ENCODE measurements at regions not wholly inside any gene's neighbourhood (a gene's known extent, or its start where the extent isn't known, plus 50 kb on each side); places are given as distances from the start of the nearest gene placed in this dataset.

- WGBS (ENCODE audit: insufficient coverage, low coverage, missing lambda C conversion rate) = 0% methylated on average over 4 of the region's 4 CpGs
- H3K9ac ChIP-seq (ENCODE audit: insufficient read depth in 1 of 2, low read depth in 2 of 2, low read length in 2 of 2) = no peak overlapping the region
- no peaks in the 10 kb centered on the region for H3K9me3 ChIP-seq (replicated peaks; ENCODE audit: control insufficient read depth, insufficient read depth, low read depth, low read length)
- no peaks in the 10 kb centered on the region for H3K9me1 ChIP-seq (ENCODE audit: control insufficient read depth, insufficient read depth, low read length)
- in situ Hi-C loops (cut with MboI) = no loop called here
- no peak overlapping the region for H3K4me3 ChIP-seq
- FAIRE-seq (no peak), DNase-seq (ENCODE audit: extremely low read depth in 1 of 4, low spot score in 3 of 4) (no peak), ATAC-seq (no peak)
- ChIA-PET CTCF (ENCODE audit: low intra/inter-chr PET ratio) (no interaction called here), POLR2A (no interaction called here)
- H3K79me2 ChIP-seq (ENCODE audit: control insufficient read depth, insufficient read depth, low read length) = no peaks in the 10 kb centered on the region
- no peaks in the 10 kb centered on the region for H3K27me3 ChIP-seq (ENCODE audit: control insufficient read depth in 2 of 2, insufficient read depth in 2 of 2, low read length in 2 of 2)
- BruUV-seq (replicated peaks) = no TSS peak
- H4K20me1 ChIP-seq (replicated peaks; ENCODE audit: control insufficient read depth, insufficient read depth, low read length) = no peaks in the 10 kb centered on the region
- H3K36me3 ChIP-seq (ENCODE audit: control insufficient read depth, insufficient read depth, low read length) = no peaks in the 10 kb centered on the region
- H3K27ac ChIP-seq (ENCODE audit: extremely low read depth, low read depth, low read length) = no peak overlapping the region
- no peak for TF ChIP-seq PKNOX1 (IDR thresholded peaks at IDR 0.05)
- TF ChIP-seq, protein P1, sequence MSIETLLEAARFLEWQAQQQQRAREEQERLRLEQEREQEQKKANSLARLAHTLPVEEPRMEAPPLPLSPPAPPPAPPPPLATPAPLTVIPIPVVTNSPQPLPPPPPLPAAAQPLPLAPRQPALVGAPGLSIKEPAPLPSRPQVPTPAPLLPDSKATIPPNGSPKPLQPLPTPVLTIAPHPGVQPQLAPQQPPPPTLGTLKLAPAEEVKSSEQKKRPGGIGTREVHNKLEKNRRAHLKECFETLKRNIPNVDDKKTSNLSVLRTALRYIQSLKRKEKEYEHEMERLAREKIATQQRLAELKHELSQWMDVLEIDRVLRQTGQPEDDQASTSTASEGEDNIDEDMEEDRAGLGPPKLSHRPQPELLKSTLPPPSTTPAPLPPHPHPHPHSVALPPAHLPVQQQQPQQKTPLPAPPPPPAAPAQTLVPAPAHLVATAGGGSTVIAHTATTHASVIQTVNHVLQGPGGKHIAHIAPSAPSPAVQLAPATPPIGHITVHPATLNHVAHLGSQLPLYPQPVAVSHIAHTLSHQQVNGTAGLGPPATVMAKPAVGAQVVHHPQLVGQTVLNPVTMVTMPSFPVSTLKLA (conservative IDR thresholded peaks at IDR 0.05) = no peak
- no peak for TF ChIP-seq EGR1 (conservative IDR thresholded peaks at IDR 0.05)
- TF ChIP-seq BMI1 (IDR thresholded peaks at IDR 0.05; ENCODE audit: low read length) = no peak
- TF ChIP-seq BRF2 (IDR thresholded peaks at IDR 0.05; ENCODE audit: borderline replicate concordance, insufficient read depth, insufficient read length) = no peak
- no peak for TF ChIP-seq KAT8 (IDR thresholded peaks at IDR 0.05; ENCODE audit: low read depth)
- TF ChIP-seq TSC22D4 (tag; IDR thresholded peaks at IDR 0.05) = no peak
- no peak for TF ChIP-seq POU5F1 (IDR thresholded peaks at IDR 0.05; ENCODE audit: borderline replicate concordance, low read depth, low read length, partially characterized antibody)
- TF ChIP-seq LEF1 (IDR thresholded peaks at IDR 0.05) = no peak
- no peak for TF ChIP-seq ZNF165 (CRISPR knock-in tag; IDR thresholded peaks at IDR 0.05; ENCODE audit: borderline replicate concordance)
- TF ChIP-seq CEBPG (CRISPR knock-in tag; IDR thresholded peaks at IDR 0.05) = no peak
- TF ChIP-seq CEBPG (tag; conservative IDR thresholded peaks at IDR 0.05 in 1 of 2, IDR thresholded peaks at IDR 0.05 in 1 of 2) = no peak
- no peak for TF ChIP-seq CTBP1 (IDR thresholded peaks at IDR 0.05; ENCODE audit: borderline replicate concordance)
- no peak for TF ChIP-seq MCM3 (IDR thresholded peaks at IDR 0.05)
- intact Hi-C loops (cut with micrococcal nuclease) = no loop called here
- H3K4me2 ChIP-seq (ENCODE audit: insufficient read depth, low read length) = no peak overlapping the region
- no peaks in the 10 kb centered on the region for H3K4me1 ChIP-seq (replicated peaks in 1 of 2; ENCODE audit: control insufficient read depth in 2 of 2, insufficient read depth in 2 of 2, low read length in 2 of 2)
- H2AFZ ChIP-seq (ENCODE audit: low read depth, low read length) = no peak overlapping the region
Observed at GRCh38 chr1:218572050-218572449, 226.9 kb downstream of the TGFB2 start.
